Left renal cortex interstitium (tissue), 4 donors: ENCODE measurements at regions not wholly inside any gene's neighbourhood (a gene's known extent, or its start where the extent isn't known, plus 50 kb on each side); places are given as distances from the start of the nearest gene placed in this dataset.
"Not testable (repeated sequence)": the region's sequence is repeated elsewhere in the genome, so short reads cannot be mapped to it uniquely, and the experiment has no call there.

Experiments
- DNase-seq, 4 donors: peaks; one replicate each; pipeline ENCODE4 v3.0.0-alpha.2; 2013; ENCODE audit warnings: low read depth in 4 of 4, low spot score in 2 of 4, missing footprints in 1 of 4

DNA sequence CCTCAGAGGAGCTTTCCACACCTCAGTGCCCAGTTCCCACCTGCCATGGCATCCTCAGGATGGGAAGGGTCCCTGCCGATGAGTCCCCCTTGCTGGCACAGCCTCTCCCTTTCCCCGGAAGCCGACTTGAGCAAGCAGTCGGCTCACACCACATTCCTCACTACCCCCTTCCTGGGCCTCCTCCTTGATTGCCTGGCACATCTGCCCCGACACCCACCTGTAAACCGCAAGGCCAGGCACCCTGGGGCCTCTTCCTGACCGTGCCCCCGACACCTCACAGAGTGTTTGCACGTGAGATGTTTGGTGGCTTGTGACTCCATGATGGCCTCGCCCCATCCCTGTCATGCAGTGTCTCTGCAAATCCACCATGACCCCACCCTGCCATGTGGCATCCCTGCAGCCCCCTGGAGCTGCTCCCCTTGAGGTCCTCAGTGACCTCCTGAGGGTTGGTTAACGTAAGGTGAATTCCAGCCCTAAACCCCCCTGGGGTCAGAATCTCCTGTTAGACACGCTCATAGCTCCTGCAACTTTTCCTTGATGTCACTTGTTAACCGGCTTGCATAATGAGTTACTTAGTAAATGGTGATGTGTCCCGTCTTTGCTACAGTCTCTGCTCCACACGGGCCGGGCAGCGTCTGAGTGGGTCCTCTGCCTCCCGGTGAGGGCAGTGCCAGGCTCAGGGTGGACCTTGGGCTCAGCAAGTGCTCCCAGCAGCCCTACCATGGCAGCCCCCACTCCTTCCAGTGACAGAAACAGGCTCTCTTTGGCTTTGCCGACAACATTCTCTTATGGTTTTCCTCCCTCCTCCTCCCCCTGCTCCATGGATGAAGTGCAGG lies 115.9 kb upstream of the FRMD1 start:
- no peak for DNase-seq

DNA sequence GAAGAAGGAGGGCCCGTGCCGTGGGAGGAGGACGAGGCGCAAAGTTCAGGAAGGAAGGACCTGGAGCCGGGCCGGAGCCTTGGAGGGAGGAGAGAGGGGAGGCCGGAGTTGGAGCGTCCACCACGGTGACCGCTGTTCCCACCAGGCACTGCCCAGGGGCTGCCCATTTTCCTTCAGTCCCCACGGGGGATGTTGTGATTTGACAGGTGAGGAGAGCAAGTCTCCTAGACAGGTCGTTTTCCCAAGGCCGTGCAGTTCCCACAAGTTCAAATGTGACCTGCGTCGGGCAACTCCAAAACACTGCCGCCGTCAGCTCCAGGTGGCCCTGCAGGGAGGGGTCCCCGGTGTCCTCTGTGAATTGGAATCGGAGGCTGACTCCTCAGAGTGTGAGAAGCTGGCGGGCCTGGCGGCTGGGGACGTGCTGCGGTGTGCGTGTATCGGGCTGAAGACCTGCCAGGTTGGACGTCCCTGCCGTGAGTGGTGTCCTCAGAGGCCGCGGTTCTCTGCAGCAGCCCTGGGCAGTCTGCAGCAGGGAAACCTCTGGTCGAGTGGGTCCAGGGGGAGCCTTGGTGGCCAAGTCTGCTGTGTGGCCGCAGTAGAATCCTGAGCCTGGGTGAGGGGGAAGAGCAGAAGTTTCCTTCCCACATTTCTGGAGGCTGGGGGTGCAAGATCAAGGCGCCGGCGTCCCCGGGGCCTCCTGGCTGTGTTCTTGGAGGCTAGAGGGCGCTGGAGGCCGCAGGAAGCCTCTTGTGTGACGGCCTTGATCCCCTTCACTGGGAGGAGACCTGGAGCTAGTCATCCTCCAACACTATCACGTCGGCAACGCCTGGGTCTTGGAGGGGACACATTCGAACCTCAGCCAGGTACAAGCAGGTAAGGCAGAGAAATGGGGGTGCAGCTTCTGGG lies 115.1 kb upstream of the FRMD1 start:
- DNase-seq = no peak

DNA sequence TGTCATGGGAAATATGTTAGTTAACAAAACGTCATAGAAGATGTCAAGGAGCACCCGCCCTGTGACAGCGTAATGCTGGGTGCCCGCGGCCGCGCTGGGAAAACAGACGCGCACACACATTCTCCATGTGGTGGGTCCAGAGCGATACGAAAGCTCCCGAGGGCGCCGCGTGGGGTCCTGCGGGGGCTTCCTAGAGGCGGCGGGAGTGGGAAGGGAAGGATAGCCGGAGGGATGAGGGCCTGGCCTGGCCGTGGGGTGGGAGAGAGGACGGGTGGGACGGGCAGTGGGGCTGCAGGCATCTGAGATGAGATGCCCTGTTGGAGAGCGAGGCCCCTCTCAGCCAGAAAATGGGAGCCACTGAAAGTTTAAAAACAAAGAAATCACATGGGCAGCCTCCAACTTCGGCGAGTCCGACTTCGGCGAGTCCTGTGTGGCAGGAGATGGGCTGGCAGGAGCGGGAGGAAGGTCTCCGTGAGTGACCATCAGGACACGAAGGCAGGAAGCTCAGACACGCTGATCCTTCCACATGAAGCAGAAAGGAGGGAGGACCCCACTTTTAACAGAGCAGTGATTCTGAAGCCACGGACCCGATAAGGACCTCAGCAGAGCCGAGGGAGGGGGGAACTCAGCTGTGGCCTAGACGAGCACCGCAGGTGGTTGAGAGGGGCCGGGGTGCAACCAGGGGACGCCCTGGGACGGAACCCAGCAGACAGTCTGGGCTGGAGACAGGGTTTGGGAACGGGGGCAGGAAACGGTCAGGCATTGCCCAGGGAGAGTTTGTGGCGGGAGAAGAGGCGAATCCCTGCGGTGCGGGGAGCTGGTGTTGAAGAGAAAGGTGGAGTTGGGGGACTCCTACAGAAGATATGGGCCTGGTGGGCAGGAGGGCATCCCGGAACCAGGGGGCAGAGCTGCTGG lies 114.1 kb upstream of the FRMD1 start:
- no peak for DNase-seq

DNA sequence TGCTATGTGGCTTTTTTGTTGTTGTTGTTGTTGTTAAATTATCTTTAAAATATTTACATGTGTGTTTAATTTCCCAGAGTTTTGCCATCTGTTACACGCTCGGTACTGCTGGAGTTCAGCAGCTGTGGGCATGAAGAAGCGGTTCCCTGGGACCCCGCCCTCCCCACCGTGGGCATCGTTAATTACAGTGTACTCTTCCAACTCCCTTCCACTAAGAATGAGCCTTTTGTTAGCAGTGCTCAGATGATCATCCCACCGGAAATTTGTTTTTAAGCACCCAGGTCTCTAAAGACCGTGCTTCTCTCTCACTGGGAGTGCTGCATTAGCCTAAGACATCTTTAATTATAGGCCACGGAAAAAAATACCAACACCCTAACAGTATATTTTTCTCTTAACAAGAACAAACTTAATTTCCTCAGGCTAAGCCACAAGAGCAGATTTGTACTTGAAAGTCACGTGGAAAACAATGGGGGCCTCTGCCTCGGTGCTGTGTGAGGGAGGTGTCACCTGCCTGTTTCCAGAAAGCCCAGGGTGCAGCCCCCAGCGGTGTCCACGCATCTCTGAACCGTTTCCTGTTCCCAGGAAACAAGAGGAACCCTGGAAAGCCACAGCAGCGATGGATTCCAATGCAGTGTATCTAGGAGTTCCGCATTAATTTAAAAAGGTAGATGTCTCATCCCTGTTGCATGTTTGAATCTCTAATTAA lies 113.3 kb upstream of the FRMD1 start:
- no peak for DNase-seq

DNA sequence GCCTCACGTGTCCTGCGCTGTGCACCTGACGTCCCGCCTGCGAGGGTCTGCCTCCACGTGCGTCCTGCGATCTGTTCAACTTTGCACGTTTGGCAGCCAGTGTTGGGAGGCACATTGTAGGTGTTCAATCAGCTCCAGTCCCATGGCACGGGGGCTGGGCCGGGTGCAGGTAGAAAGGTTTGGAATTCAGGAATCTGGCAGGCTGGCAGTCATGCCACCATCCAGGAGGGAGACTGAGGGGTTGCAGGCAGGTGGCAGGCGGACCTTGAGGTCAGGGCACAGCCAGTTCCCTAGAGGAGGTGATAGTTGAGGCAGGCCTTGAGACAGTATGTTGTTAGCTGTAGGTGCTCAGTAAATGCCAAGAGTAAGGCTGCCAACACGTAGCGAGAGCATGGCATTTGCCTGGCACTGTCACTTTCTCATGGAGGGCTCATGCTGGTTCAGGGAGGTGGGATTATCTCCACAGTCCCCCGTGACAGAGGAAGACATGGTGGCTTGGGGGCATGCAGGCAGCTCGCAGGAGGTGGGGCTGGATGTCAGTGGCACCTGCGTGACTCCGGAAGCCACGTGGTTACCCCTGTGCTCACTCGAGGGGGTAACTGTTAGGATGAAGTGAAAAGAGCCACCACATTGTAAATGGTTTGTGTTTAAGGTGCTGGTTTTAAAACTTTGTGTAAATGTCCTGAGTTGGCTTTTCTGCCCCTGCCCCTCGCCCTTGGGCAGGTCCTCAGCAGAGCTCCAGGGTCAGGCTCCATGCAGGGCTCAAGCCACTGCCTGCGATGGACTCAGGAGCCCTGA lies 111.8 kb upstream of the FRMD1 start:
- DNase-seq = no peak

DNA sequence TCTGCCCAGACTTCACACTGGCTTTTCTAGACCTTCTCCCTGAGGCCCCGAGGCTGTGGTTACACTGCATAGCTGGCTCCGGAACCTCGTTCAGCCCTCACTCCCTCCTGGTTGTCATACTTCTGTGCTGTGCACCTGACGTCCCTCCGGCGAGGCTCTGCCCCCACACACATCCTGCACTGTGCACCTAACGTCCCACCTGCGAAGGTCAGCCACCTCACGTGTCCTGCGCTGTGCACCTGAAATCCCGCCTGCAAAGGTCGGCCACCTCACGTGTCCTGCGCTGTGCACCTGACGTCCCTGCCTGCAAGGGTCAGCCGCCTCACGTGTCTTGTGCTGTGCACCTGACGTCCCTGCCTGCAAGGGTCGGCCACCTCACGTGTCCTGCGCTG lies 111.0 kb upstream of the FRMD1 start:
- DNase-seq = no peak

DNA sequence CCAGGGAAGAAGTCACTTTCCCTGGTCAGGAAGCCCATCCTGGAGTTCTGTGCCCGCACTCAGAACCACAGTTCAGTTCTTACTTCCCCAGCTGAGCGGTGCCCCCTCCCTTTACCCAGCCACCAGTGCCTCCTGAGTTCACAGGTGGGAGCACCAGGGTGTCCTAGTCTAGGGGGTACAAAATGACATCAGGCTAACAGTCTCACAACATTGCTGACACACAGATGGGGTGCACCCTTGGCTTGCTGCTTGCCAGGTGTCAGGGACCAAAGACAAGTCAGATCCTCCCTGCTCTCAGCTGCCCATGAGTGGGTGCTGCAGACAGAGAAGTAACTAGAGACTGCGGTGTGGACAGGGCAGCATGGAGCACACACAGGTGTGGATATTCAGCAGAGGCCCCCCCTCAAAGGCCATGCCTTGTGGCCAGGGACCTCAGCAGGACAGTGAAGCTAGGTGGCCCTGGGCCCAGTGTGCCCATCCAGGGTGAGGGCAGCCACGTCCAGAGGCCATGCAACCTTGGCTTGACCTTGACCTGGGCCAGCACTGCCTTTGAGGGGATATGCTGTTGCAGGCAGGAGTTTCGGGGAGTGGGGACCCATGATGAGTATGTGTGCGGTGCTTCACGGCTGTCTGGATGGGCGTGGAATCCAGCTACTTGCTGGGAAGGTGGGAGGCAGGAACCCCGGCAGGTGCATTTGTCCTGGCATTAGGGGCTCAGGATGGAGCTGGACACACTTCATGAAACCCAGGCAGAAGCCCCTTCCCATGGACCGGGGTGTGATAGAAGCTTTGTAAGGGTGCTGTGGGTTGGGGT lies 110.4 kb upstream of the FRMD1 start:
- no peak for DNase-seq

DNA sequence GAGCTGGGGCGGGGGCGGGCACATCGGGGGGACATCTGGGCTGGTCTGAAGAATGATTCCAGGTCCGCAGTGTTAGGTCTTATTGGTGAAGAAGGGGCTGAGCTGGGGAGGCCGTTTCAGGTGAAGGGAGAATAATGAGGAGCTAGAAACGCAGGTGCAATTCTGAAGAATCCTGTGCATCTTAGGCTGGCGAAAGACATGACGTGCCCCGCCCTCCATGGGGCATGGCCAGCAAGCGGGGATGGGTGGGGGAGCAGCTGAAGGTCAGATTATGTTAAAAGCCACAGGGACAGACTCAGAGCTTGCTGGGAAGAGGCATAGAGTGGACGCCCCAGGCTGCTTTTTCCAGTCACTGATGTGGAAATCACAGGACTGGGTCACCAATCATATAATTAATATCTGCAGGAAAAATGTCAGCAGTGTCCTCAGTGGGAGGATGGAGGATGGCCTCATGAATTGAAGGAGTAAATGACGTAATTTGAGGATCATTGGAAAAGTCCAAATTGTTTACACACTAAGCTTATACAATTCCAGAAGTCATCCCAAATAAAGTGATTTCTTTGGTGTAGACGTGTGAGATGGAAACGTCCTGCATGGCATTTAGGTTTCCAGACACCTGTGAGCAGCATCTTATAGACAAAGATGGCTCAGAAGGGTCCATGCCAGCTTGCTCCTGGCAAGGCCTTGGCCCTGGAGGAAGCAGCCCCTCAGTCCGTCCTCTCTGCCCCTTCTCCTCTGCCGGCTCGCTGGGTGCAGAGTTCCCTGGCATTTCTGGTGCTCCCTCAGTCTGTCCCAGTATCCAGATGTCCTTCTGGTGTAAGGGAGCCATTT lies 109.6 kb upstream of the FRMD1 start:
- no peak for DNase-seq

DNA sequence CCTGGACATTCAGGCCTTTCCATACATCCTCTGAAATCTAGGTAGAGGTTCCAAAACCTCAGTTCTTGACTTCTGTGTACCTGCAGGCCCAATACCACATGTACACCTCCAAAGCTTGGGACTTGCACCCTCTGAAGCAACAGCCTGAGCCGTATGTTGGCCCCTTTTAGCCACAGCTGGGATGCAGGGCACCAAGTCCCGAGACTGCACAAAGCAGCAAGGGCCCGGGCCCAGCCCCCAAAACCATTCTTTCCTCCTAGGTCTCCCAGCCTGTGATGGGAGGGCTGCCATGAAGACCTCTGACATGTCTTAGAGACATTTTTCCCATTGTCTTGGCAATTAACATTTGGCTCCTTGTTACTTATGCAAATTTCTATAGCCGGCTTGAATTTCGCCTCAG lies 107.4 kb upstream of the FRMD1 start:
- no peak for DNase-seq

DNA sequence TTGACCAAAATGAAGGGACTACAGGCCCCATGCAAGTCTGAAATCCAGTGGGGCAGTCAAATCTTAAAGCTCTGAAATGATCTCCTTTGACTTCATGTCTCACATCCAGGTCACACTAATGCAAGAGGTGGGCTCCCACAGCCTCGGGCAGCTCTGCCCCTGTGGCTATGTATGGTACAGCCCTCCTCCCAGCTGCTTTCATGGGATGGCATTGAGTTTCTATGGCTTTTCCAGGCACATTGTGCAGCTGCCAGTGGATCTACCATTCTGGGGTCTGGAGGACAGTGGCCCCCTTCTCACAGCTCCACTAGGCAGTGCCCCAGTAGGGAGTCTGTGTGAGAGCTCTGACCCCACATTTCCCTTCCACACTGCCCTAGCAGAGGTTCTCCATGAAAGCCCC lies 107.0 kb upstream of the FRMD1 start:
- not testable (repeated sequence) for DNase-seq

DNA sequence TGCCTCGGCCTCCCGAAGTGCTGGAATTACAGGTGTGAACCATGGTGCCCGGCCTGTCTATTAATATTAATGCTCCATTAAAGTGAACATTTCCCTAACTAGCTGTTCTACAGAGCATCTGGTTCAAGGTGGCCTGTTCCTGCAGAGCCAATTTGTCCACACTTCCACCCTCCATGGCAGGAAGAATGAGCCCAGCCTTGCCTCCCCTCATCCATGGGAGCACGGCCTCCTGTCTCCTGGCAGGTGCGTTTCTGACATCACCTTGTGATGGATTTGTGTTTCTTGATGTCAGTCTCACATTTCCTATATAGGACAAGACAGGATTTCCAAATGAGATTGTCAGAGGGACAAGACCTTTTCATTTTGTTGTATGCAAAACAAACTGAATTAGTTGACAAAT lies 105.7 kb upstream of the FRMD1 start:
- no peak for DNase-seq

DNA sequence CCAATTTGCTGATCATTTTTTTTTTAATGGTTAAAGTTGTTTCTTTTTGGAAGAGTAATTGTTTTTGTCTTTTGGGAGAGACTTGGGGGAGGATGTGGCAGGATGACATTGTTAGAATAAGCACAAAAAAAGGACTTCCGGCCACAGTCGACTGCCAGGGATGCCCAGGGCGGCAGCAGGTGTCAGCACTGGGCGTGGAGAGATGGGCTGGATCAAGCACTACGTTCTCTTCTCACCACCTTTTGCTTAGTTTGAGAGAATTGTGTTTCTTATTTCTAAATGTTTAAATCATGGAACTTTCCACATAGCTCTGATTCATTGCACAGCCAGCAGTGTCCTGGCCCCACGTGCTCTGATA lies 104.6 kb upstream of the FRMD1 start:
- DNase-seq = no peak

DNA sequence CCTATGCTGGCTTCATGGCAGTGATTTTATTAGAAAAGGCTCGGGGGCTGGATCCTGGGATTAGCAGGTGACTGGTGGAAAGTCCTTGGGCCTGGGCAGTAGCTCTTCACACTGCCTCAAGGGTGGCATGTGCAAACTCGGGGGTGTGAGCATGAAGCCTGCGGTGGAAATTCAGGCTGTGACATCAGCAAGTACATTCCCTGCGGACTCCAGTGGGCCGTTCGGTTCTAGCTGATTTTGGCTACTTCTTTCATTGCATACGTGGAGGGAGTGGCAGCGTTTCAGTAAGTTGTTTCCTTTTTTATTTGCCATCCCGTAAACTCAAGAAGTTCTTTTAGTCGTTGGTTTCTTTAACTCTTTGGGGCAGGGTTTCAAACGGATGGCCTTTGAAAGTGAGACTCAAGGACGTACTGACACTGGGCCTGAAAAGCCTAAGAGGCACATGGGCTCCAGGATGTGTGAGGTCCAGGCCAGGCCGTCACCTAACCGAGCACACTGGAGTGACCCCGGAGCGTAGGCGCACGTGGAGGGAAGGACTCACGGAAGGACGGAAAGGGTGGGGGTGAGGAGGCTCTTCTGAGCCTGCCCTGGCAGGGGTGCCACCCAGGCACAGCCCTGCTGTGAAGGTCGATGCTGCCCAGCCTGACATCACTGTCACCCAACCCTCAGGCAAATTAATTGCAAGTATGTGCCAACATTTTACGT lies 104.0 kb upstream of the FRMD1 start:
- no peak for DNase-seq

DNA sequence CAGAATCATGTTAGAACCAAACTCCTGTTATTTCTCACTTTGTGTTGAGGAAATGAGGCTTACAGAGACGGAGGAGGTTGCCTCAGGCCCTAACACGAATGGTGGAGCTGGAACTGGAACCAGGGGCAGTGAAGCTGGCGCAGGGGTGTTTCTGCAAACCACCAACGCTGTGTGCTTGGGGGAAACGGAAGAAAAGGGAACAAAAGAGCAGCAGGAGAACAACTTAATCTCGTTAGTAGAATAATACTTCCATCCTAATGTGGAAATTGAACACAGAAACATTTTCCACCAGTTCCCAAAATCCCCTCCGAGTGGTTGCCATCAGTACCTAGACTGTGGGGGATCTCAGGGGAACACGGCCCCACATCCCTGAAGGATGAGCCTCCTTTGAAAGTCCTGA lies 103.4 kb upstream of the FRMD1 start:
- no peak for DNase-seq

DNA sequence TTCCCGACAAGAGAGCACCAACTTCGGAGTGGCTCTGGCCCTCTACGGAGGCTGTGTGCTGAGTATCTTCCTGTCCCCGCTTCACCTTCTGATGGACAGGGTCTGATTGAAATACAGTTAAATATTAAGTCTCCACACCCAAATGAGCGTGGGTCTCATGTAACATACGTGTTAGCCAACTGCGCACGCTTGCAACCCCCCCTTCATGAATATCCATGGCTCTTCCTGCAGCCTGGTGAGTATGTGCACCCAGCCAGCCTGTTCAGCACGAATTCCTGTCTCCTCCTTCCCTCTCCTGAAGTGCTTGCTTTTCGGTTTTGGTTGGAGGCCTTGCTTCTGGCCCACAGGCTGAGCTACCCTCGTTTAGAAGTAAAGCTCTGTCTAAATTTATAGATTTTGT lies 102.9 kb upstream of the FRMD1 start:
- DNase-seq = no peak

DNA sequence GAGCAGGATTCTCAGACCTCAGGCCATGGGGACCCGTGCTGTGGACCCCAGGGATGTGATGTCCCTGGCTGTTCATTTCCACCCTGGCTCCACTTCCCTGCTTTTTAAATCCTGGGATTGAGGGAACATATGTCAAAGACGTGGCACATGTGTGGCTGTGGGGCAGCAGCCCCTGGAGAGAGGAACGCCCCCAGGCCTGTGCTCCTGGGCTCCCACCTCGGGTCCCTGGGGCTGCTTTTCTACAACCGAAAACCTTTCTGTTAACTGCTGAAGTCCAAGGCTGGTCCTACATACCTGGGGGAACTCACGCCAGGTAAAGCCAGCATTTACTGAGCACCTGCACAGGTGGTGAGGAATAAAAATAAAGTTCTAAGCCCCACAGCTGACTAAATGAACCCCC lies 102.3 kb upstream of the FRMD1 start:
- DNase-seq = no peak

DNA sequence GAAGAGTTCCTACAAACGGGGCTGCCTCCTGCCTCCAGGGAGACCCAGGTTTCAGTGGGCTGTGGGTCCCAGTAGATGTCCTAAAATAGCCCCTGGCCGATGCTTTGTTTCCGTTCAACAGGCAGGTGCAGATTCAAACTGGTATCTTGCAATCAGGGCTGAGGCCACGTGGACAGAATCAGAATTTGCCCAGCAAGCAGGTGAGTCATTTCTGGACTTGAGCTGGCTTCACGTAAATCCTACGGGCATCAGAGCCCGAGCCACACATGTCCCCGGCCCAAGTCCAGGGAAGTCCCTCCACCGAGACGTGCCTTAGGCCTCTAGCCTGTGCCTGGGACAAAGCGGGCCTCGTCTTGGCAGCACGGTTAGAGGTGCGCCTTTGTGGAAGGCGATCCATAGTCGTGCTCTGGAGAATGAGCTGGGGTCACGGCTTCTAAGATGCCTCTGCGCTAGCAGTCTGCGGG lies 101.6 kb upstream of the FRMD1 start:
- no peak for DNase-seq
